Vagina (tissue), 2 donors: ENCODE measurements at regions not wholly inside any gene's neighbourhood (a gene's known extent, or its start where the extent isn't known, plus 50 kb on each side); places are given as distances from the start of the nearest gene placed in this dataset.

Experiments used
- DNase-seq, 2 donors: peaks; one replicate each; pipeline ENCODE4 v3.0.0-alpha.2; 2017; ENCODE audit errors: extremely low spot score in 2 of 2
- H3K27ac ChIP-seq: fragments of 200-600 bp; sonication (generic); one replicate; pipeline ENCODE4 v1.5.1; 2019
- H3K27me3 ChIP-seq: fragments of 200-600 bp; sonication (generic); one replicate; pipeline ENCODE4 v1.5.1; 2019
- H3K36me3 ChIP-seq, 2 donors: fragments of 200-600 bp; sonication (generic); one replicate each; pipeline ENCODE4 v1.5.1; 2017 to 2019
- H3K4me1 ChIP-seq: fragments of 200-600 bp; sonication (generic); one replicate; pipeline ENCODE4 v1.5.1; 2019
- H3K4me3 ChIP-seq, 2 donors: fragments of 200-600 bp; sonication (generic); 1 replicate in 1 of 2; 2 replicates in 1 of 2; pipeline ENCODE4 v1.5.1; 2016 to 2019
- H3K9me3 ChIP-seq: fragments of 200-600 bp; sonication (generic); one replicate; pipeline ENCODE4 v1.5.1; 2019
- CTCF ChIP-seq, 3 experiments: fragments of 450-650 bp in 2 of 3; fragments of 200-600 bp in 1 of 3; sonication (generic) in 1 of 3; IDR thresholded peaks; one replicate each; pipeline ENCODE4 v1.5.1; 2017 to 2019; ENCODE audit warnings: antibody characterized with exemption in 3 of 3, mild to moderate bottlenecking in 2 of 3, moderate library complexity in 2 of 3
- POLR2A ChIP-seq, 2 donors: fragments of 450-650 bp; IDR thresholded peaks; one replicate each; pipeline ENCODE4 v1.6.1; 2017; ENCODE audit warnings: antibody characterized with exemption in 2 of 2, mild to moderate bottlenecking in 2 of 2, moderate library complexity in 2 of 2
- POLR2AphosphoS5 ChIP-seq, 2 donors: sonication (generic); formaldehyde crosslinking; IDR thresholded peaks; one replicate each; pipeline ENCODE4 v1.9.0; 2017; ENCODE audit warnings: antibody characterized with exemption in 2 of 2, mild to moderate bottlenecking in 2 of 2, low read depth in 1 of 2; ENCODE audit not compliant: insufficient read depth in 1 of 2
- intact Hi-C: fragments of 100-400 bp; cut with DNase I; formaldehyde crosslinking; loops from one replicate; pipeline ENCODE4 v1.15.1; 2023

- H3K4me1 ChIP-seq, result no peaks in the 10 kb centered on the region
- DNase-seq, result no peak
- H3K27me3 ChIP-seq, result no peaks in the 10 kb centered on the region
- H3K9me3 ChIP-seq, result no peaks in the 10 kb centered on the region
- TF ChIP-seq POLR2AphosphoS5 (IDR thresholded peaks at IDR 0.05; ENCODE audit: insufficient read depth in 1 of 2, low read depth in 1 of 2) (no peak), POLR2A (IDR thresholded peaks at IDR 0.05) (no peak), CTCF (IDR thresholded peaks at IDR 0.05) (no peak)
- no peak overlapping the region for H3K4me3 ChIP-seq
- intact Hi-C loops, result no loop called here
- H3K36me3 ChIP-seq, result no peaks in the 10 kb centered on the region
- H3K27ac ChIP-seq, result no peak overlapping the region
Measured at GRCh38 chr17:73749337-73749823, 105.1 kb upstream of the SDK2 start.

DNA sequence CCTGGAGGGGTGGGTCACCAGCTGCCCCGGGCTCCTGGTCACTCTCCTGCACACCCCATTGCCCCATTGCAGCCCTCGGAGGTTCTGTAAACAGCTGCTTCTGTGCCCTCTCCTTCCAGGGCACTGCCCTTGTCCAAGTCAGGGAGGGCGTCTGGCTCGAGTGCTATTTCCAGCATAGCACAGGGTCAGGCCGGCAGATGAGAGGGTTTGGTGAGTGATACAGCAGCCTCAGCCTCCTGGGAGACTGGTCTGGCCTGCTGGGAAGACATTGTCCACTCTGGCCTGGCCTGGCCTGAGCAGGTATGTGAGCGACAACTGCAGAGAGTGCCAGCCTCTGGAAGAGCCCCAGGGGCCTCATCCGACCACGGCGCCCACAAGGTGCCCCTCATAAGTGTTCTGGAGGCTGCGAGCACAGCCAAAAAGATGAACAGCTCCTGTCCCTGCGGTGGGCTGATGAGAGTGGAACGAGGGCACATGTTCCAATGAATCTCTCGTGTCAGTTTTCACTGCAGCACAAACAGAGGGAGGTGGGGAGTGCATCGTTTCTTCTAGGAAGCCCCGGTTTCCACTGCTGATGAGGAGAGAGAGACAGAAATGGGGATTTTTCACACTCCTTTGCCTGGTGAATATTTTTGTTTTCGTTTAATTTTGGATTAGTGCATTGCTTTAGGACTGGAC is 105.8 kb upstream of the SDK2 start:
- Histone ChIP-seq H3K36me3 (no peaks in the 10 kb centered on the region), H3K27me3 (no peaks in the 10 kb centered on the region), H3K27ac (no peak overlapping the region), H3K4me3 (no peak overlapping the region), H3K9me3 (no peaks in the 10 kb centered on the region), H3K4me1 (no peaks in the 10 kb centered on the region)
- intact Hi-C loops, result no loop called here
- DNase-seq, result no peak
- TF ChIP-seq POLR2A (IDR thresholded peaks at IDR 0.05) (no peak), POLR2AphosphoS5 (IDR thresholded peaks at IDR 0.05; ENCODE audit: insufficient read depth in 1 of 2, low read depth in 1 of 2) (no peak), CTCF (IDR thresholded peaks at IDR 0.05) (no peak)

GRCh38 chr17:73750975-73751374 is 106.7 kb upstream of the SDK2 start:
- Histone ChIP-seq H3K4me3 (no peak overlapping the region), H3K27me3 (no peaks in the 10 kb centered on the region), H3K27ac (no peak overlapping the region), H3K36me3 (no peaks in the 10 kb centered on the region), H3K4me1 (no peaks in the 10 kb centered on the region), H3K9me3 (no peaks in the 10 kb centered on the region)
- TF ChIP-seq CTCF (IDR thresholded peaks at IDR 0.05) (no peak), POLR2A (IDR thresholded peaks at IDR 0.05) (no peak), POLR2AphosphoS5 (IDR thresholded peaks at IDR 0.05; ENCODE audit: insufficient read depth in 1 of 2, low read depth in 1 of 2) (no peak)
- no peak for DNase-seq
- intact Hi-C loops, result no loop called here

DNA sequence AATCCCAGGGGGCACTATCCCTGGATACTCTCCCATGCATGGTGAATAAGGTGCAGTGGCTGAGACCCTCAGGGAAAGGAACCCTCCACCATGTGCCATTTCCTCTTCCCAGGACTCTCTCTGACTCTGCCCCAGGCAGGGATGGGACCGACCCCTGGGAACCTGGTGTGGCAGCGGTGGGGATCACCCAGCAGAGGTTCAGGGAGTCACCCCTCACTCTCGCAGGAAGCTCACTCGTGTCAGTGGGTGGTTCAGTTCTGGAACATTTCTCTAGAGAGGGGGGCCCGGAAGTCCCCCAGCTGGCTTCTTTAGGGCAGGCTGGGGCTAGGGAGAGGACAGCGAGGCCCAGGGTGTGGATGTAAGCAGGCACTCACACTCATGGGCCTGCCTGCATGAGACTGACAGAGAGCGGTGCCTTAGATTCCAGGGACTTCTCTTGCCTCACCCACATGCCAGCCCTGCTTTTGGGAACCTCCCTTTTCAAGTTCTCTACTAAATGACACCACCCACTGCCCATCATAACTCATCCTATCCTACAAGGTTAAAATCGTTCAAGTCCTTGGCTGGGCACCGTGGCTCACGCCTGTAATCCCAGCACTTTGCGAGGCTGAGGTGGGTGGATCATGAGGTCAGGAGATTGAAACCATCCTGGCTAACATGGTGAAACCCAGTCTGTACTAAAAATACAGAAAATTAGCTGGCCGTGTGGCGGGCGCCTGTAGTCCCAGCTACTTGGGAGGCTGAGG is 109.7 kb upstream of the SDK2 start:
- no peaks in the 10 kb centered on the region for H3K36me3 ChIP-seq
- no peak for TF ChIP-seq CTCF (IDR thresholded peaks at IDR 0.05)
- no peak for TF ChIP-seq POLR2AphosphoS5 (IDR thresholded peaks at IDR 0.05; ENCODE audit: insufficient read depth in 1 of 2, low read depth in 1 of 2)
- TF ChIP-seq POLR2A (IDR thresholded peaks at IDR 0.05), result no peak
- no peak overlapping the region for H3K27ac ChIP-seq
- H3K9me3 ChIP-seq, result no peaks in the 10 kb centered on the region
- intact Hi-C loops, result no loop called here
- no peak overlapping the region for H3K4me3 ChIP-seq
- no peak for DNase-seq
- no peaks in the 10 kb centered on the region for H3K4me1 ChIP-seq
- H3K27me3 ChIP-seq, result no peaks in the 10 kb centered on the region

GRCh38 chr17:73754886-73755400 is 110.7 kb upstream of the SDK2 start:
- DNase-seq, result no peak
- intact Hi-C loops, result no loop called here
- no peak overlapping the region for H3K4me3 ChIP-seq
- TF ChIP-seq CTCF (IDR thresholded peaks at IDR 0.05) (no peak), POLR2A (IDR thresholded peaks at IDR 0.05) (no peak), POLR2AphosphoS5 (IDR thresholded peaks at IDR 0.05; ENCODE audit: insufficient read depth in 1 of 2, low read depth in 1 of 2) (no peak)
- no peaks in the 10 kb centered on the region for H3K4me1 ChIP-seq
- H3K9me3 ChIP-seq, result no peaks in the 10 kb centered on the region
- H3K27ac ChIP-seq, result no peak overlapping the region
- no peaks in the 10 kb centered on the region for H3K27me3 ChIP-seq
- no peaks in the 10 kb centered on the region for H3K36me3 ChIP-seq
